ENCODE measurements at regions not wholly inside any gene's neighbourhood (a gene's known extent, or its start where the extent isn't known, plus 50 kb on each side); places are given as distances from the start of the nearest gene placed in this dataset.

- Histone ChIP-seq H3K4me2 (ENCODE audit: low read length) (no peak overlapping the region), H3K9me2 (replicated peaks; ENCODE audit: control insufficient read depth, low read length) (no peaks in the 10 kb centered on the region), H3K27ac (ENCODE audit: low read depth, low read length) (no peak overlapping the region), H3F3A (ENCODE audit: control insufficient read depth, insufficient read depth) (no peaks in the 10 kb centered on the region), H3K36me3 (ENCODE audit: control insufficient read depth, low read length) (no peaks in the 10 kb centered on the region), H3K4me1 (ENCODE audit: control insufficient read depth, low read length) (no peaks in the 10 kb centered on the region), H3K9me3 (ENCODE audit: control insufficient read depth, insufficient read depth, low read length) (no peaks in the 10 kb centered on the region), H3K4me3 (ENCODE audit: low read length) (no peak overlapping the region), H4K20me1 (ENCODE audit: control insufficient read depth, insufficient read depth, low read depth, low read length) (no peaks in the 10 kb centered on the region), H3K79me2 (ENCODE audit: control insufficient read depth, low read length) (no peaks in the 10 kb centered on the region), H3K27me3 (ENCODE audit: control insufficient read depth, low read length) (no peaks in the 10 kb centered on the region)
- TF ChIP-seq CTCF (IDR thresholded peaks at IDR 0.05; ENCODE audit: low read depth, low read length, poor library complexity, severe bottlenecking) (no peak), EZH2phosphoT487 (IDR thresholded peaks at IDR 0.05; ENCODE audit: borderline replicate concordance, low read length) (no peak)
These were observed 195.6 kb downstream of the TMX3 start for GRCh38 chr18:68519336-68519735.

- no peak overlapping the region for H3K27ac ChIP-seq (ENCODE audit: low read depth, low read length)
- H3K4me3 ChIP-seq (ENCODE audit: low read length): no peak overlapping the region
- H3K9me2 ChIP-seq (replicated peaks; ENCODE audit: control insufficient read depth, low read length): no peaks in the 10 kb centered on the region
- no peaks in the 10 kb centered on the region for H4K20me1 ChIP-seq (ENCODE audit: control insufficient read depth, insufficient read depth, low read depth, low read length)
- no peaks in the 10 kb centered on the region for H3F3A ChIP-seq (ENCODE audit: control insufficient read depth, insufficient read depth)
- TF ChIP-seq EZH2phosphoT487 (IDR thresholded peaks at IDR 0.05; ENCODE audit: borderline replicate concordance, low read length) (no peak), CTCF (IDR thresholded peaks at IDR 0.05; ENCODE audit: low read depth, low read length, poor library complexity, severe bottlenecking) (no peak)
- H3K4me2 ChIP-seq (ENCODE audit: low read length): no peak overlapping the region
- no peaks in the 10 kb centered on the region for H3K9me3 ChIP-seq (ENCODE audit: control insufficient read depth, insufficient read depth, low read length)
- no peaks in the 10 kb centered on the region for H3K36me3 ChIP-seq (ENCODE audit: control insufficient read depth, low read length)
- H3K27me3 ChIP-seq (ENCODE audit: control insufficient read depth, low read length): no peaks in the 10 kb centered on the region
- no peaks in the 10 kb centered on the region for H3K79me2 ChIP-seq (ENCODE audit: control insufficient read depth, low read length)
- no peaks in the 10 kb centered on the region for H3K4me1 ChIP-seq (ENCODE audit: control insufficient read depth, low read length)
These were observed 205.0 kb downstream of the TMX3 start for GRCh38 chr18:68509902-68510301.

GRCh38 chr18:68507781-68508180, 207.1 kb downstream of the TMX3 start:
- no peaks in the 10 kb centered on the region for H3K9me2 ChIP-seq (replicated peaks; ENCODE audit: control insufficient read depth, low read length)
- H3K79me2 ChIP-seq (ENCODE audit: control insufficient read depth, low read length): no peaks in the 10 kb centered on the region
- no peak overlapping the region for H3K4me3 ChIP-seq (ENCODE audit: low read length)
- H3K27me3 ChIP-seq (ENCODE audit: control insufficient read depth, low read length): no peaks in the 10 kb centered on the region
- H3K9me3 ChIP-seq (ENCODE audit: control insufficient read depth, insufficient read depth, low read length): no peaks in the 10 kb centered on the region
- no peak overlapping the region for H3K4me2 ChIP-seq (ENCODE audit: low read length)
- H3K36me3 ChIP-seq (ENCODE audit: control insufficient read depth, low read length): no peaks in the 10 kb centered on the region
- TF ChIP-seq CTCF (IDR thresholded peaks at IDR 0.05; ENCODE audit: low read depth, low read length, poor library complexity, severe bottlenecking) (no peak), EZH2phosphoT487 (IDR thresholded peaks at IDR 0.05; ENCODE audit: borderline replicate concordance, low read length) (no peak)
- H4K20me1 ChIP-seq (ENCODE audit: control insufficient read depth, insufficient read depth, low read depth, low read length): no peaks in the 10 kb centered on the region
- H3K27ac ChIP-seq (ENCODE audit: low read depth, low read length): no peak overlapping the region
- H3F3A ChIP-seq (ENCODE audit: control insufficient read depth, insufficient read depth): no peaks in the 10 kb centered on the region
- H3K4me1 ChIP-seq (ENCODE audit: control insufficient read depth, low read length): no peaks in the 10 kb centered on the region

GRCh38 chr18:68505178-68505574, 209.7 kb downstream of the TMX3 start:
- Histone ChIP-seq H3K4me1 (ENCODE audit: control insufficient read depth, low read length) (no peaks in the 10 kb centered on the region), H3K36me3 (ENCODE audit: control insufficient read depth, low read length) (no peaks in the 10 kb centered on the region), H3K27me3 (ENCODE audit: control insufficient read depth, low read length) (no peaks in the 10 kb centered on the region), H3K27ac (ENCODE audit: low read depth, low read length) (no peak overlapping the region), H3K4me2 (ENCODE audit: low read length) (no peak overlapping the region), H3F3A (ENCODE audit: control insufficient read depth, insufficient read depth) (no peaks in the 10 kb centered on the region), H3K9me2 (replicated peaks; ENCODE audit: control insufficient read depth, low read length) (no peaks in the 10 kb centered on the region), H3K9me3 (ENCODE audit: control insufficient read depth, insufficient read depth, low read length) (no peaks in the 10 kb centered on the region), H4K20me1 (ENCODE audit: control insufficient read depth, insufficient read depth, low read depth, low read length) (no peaks in the 10 kb centered on the region), H3K4me3 (ENCODE audit: low read length) (no peak overlapping the region), H3K79me2 (ENCODE audit: control insufficient read depth, low read length) (no peaks in the 10 kb centered on the region)
- TF ChIP-seq CTCF (IDR thresholded peaks at IDR 0.05; ENCODE audit: low read depth, low read length, poor library complexity, severe bottlenecking) (no peak), EZH2phosphoT487 (IDR thresholded peaks at IDR 0.05; ENCODE audit: borderline replicate concordance, low read length) (no peak)
